GM20000 (cell line): ENCODE measurements at regions not wholly inside any gene's neighbourhood (a gene's known extent, or its start where the extent isn't known, plus 50 kb on each side); places are given as distances from the start of the nearest gene placed in this dataset.

Source experiments
- DNase-seq: peaks from one replicate; pipeline ENCODE4 v3.0.0; 2012; ENCODE audit warnings: low spot score
- CTCF ChIP-seq: IDR thresholded peaks from 2 replicates; pipeline ENCODE4 v1.5.1; 2012; ENCODE audit warnings: mild to moderate bottlenecking, control low read depth; ENCODE audit errors: extremely low read depth, missing control alignments

DNA sequence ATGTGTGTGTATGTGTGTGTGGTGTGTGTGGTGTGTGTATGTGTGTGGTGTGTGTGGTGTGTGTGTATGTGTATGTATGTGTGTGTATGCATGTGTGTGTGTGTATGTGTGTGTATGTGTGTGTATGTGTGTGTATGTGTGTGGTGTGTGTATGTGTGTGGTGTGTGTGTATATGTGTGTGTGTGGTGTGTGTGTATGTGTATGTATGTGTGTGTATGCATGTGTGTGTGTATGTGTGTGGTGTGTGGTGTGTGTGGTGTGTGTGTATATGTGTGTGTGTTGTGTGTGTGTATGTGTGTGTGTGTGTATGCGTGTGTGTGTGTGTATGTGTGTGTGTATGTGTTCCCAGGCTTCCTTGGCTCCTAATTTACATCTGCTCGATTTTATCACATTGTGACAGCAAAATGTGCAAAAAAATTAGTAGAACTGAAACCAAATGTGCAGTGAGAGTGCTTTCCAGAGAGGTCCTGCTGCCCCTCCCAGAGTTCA, 234.5 kb downstream of the BMP7 start:
- TF ChIP-seq CTCF, result no peak
- DNase-seq, result no peak

- TF ChIP-seq CTCF, result no peak
- no peak for DNase-seq
Observed at GRCh38 chr20:57032847-57033246, 233.6 kb downstream of the BMP7 start.

GRCh38 chr20:57034001-57034400, 232.4 kb downstream of the BMP7 start:
- DNase-seq, result no peak
- TF ChIP-seq CTCF, result no peak

DNA sequence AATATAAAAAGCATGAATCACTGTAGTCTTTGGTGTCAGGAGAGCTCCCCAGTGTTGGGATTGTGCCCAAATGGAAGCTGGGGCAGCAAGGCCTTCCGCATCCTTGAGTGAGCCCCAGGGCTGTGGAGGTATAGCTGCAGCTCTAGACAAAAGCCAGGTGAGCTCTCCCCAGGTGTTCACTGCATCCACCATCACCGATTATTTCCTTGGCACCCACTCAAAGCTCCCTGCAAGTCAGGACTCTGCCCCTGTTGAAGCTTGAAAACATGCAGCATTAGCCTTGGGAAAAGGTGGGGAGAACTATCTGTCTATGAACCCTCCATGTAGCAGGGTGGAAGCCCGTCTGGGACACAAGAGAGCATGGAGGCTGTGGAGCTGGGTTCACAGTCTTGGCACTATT, 228.8 kb downstream of the BMP7 start:
- no peak for TF ChIP-seq CTCF
- DNase-seq, result no peak

- TF ChIP-seq CTCF, result no peak
- no peak for DNase-seq
Observed at GRCh38 chr20:57038608-57039440, 227.6 kb downstream of the BMP7 start.

DNA sequence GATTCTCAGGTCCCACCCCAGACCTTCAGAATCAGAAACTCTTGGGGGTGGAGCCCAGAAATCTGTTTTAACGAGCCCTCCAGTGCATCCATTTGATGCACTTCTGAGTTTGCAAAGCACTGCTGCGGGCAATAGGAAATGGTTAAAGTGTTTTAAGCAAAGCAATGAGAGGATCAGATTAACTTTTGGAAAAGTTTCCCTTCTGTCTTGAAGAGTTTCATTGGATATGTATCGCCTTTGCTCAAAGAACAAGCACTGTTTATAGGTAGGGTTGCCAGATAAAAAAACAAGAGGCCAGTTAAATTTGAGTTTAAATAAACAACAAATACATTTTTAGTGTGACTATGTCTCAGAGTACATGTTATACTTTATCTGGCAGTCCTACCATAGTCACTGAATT, 226.0 kb downstream of the BMP7 start:
- TF ChIP-seq CTCF, result no peak
- DNase-seq, result no peak

DNA sequence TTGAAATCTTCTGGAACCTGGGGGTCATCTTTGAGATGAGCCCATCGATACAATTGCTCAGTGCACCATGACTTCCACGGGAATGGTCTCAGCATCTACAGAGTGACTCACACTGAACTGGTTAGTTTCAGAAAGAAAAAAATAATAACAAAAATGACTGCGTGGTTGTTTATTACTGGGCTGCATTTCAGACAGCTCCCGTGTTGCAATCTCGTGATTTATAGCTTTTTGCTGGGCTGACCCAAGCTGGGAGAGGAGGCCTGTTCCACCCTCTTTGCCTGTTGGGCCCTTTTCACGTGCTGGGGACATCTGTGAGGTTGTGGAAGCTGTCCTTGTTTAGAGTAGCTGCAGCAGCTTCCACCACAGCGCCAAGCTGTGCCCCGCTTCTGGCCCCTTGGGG, 225.5 kb downstream of the BMP7 start:
- no peak for TF ChIP-seq CTCF
- no peak for DNase-seq
